ENCODE measurements at regions not wholly inside any gene's neighbourhood (a gene's known extent, or its start where the extent isn't known, plus 50 kb on each side); places are given as distances from the start of the nearest gene placed in this dataset.
"Not testable (repeated sequence)": the region's sequence is repeated elsewhere in the genome, so short reads cannot be mapped to it uniquely, and the experiment has no call there.

DNA sequence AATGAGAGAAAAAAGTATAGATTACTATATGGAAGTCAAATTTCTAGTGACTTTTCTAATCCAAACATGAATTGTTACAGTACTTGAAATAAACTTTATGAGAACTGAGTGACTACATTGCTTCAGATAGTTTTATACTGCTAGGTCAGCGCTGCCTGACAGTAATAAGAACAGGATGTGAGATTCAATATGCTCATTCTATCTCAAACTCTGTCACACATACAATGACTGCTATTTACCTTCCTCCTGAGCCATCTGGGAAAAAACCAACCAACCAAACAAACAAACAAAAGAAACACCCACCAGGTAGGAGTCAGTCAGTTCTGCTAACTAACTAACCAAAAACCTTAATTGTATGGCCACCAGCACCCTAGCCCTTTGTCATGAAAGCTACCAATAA lies 89.0 kb upstream of the NOTCH2NLA start:
- not testable (repeated sequence) for DNase-seq

DNA sequence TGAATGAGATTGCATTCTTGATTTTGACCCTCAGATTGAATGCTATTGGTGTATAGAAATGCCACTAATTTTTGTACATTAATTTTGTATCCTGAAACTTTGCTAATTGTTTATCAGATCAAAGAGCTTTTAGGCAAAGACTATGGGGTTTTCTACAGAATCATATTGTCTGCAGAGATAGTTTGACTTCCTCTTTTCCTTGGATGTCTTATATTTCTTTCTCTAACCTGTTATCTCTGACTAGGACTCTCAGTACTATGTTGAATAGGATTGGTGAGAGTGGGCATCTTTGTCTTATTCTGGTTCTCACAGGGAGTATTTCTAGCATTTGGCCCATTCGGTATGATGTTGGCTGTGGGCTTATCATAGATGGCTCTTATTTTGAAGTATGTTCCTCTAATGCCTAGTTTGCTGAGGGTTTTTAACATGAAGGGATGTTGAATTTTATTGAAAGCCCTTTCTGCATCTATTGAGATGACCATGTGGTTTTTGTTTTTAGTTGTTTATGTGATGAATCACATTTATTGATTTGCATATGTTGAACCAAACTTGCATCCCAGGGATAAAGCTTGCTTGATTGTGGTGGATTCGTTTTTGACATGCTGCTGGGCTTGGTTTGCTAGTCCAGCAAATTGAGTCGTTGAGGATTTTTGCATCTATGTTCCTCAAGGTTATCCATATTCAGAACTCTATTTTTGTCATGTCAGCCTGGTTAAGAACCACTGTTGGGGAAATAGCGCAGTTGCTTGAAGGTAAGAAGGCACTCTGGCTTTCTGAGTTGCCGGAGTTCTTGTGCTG lies 85.8 kb upstream of the NOTCH2NLA start:
- not testable (repeated sequence) for DNase-seq

DNA sequence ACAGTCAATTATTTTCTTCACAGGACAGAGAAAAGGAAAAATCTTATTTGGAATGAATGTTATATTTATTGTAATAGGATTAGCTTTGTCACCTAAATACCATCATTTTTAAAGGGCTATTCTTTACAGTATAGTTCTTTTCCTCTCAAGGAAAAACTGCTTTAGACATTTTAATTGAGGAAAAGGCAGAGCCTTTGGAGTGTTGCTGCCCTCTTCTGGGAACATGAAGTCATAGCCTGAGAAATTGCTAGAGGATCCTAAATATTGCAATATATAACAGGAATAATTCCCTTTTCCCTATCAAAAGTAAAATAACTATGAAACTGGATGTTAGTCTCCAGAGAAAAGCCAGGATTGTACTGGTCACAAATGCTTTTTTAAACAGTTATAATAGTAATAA lies 81.8 kb upstream of the NOTCH2NLA start:
- not testable (repeated sequence) for DNase-seq

DNA sequence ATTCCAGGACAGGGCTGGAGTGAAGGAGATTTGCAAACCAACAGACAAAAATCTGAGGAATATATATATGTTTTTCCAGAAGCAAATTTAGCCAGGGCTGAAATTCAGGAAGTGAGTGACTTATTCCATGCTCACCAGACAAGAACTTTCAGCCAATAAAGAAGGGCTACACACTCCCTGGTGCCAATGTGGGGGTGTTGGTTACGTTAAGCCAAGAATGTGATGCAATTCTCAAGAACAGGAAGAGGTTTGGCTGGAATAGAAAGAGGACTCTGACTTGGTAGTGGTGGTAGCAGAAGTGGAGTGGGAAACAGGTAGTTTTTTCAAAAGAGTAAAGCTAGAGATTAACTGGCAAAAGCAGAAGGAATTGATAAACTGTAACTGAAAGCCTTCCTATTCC lies 80.6 kb upstream of the NOTCH2NLA start:
- not testable (repeated sequence) for DNase-seq

DNA sequence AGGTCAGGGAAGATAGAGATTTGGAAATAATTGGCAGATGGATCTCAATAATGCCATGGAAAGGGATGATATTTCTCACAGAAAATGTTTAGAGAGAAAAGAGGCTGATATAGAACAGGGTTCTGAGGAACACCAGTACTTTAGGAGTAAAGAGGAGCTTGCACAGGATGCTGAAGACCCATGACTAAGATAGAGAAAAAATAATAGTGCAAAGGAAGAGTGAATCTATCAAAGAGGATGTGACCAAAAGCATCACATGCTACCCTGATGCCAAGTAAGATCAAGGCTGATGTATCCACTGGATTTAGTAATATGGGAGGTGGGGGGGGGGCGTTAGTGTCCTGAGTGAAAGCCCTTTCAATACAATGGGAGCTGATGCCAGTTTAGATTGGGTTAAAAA lies 80.1 kb upstream of the NOTCH2NLA start:
- not testable (repeated sequence) for DNase-seq

DNA sequence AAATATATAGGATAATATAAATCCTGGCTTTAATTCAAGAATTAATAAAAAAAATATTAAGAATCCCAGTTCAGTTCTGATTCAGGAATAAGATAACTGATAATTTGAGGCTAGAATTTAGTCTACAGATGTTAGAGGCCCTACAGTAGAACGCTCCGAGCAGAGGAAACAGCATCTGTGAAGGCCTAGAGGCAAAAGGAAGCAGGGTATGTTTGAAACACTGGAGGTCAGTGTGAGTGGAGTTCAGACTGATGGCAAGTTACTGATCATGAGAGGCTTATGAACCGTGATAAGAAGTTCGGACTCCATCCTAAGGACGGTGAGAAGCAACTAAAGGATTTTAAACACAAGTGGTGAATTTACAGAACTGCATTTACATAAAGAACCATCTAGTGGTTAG lies 79.3 kb upstream of the NOTCH2NLA start:
- not testable (repeated sequence) for DNase-seq

DNA sequence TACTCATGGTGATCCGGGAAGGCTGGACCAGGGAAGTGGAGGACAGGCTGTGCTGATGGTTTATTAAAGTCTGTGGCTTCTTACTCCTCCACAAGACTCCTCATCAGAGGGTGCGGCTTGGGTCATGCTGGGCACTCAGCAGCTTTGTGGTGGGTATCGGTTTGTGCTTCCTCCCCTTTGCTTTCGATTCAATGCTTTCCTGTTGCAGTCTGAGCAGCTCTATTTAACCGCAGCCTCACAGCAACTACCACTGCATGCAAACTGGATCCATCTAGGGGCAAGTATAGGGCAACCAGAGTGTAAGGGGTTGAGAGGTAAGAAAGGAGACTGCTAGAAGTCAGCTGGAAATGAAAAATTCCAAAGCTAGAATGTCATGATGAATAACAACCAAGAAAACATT lies 78.8 kb upstream of the NOTCH2NLA start:
- DNase-seq: not testable (repeated sequence)

DNA sequence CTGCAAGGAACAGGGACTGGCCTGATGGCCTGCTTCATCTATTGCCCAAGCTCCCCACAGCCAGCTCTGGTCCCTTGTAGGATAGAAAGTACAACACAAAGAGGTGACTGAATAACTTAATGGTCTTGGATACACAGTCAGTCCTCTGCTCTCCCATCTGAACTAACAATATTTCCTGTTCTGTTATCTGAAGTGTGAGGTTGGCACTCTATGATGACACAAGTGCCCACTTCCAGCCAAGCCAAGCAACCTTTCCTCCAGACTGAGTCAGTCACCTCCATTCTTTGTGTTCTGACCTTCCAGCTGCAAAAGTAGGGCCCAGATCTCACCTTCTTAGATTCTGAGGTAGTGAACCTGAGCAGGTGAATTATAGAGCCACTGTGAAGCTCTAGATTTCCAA lies 77.8 kb upstream of the NOTCH2NLA start:
- not testable (repeated sequence) for DNase-seq

DNA sequence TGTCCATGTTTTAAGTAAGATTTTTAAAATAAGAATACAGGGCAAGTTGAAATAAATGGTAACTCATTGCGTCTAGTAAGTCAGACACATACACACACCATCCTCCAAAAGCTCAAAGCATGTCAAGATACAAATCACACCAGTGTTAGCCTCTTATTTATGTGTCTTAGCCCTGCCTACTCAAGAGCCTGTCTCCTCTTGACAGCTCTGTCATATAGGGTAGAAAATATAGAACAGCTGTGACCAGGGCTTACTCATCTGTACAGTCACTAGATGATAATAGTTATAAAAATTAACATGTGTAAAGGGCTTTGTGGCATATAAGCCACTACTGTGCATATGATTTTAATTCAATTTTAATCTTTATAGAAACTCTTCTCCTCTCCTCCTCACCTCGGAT lies 76.6 kb upstream of the NOTCH2NLA start:
- not testable (repeated sequence) for DNase-seq

DNA sequence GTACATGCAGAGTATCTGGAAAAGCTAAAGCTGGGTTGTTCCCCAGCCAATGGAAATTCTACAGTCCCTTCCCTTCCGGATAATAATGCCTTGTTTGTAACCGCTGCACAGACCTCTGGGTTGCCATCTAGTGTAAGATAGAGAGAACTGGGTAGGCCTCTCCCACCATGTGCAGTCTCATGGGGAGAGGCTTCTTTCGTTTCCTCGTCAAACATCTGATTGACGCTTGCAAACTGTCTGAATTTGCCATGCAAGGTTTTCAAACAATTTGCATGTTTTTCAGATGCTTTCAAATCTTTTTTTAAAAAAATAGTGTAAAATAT lies 69.7 kb upstream of the NOTCH2NLA start:
- not testable (repeated sequence) for DNase-seq

DNA sequence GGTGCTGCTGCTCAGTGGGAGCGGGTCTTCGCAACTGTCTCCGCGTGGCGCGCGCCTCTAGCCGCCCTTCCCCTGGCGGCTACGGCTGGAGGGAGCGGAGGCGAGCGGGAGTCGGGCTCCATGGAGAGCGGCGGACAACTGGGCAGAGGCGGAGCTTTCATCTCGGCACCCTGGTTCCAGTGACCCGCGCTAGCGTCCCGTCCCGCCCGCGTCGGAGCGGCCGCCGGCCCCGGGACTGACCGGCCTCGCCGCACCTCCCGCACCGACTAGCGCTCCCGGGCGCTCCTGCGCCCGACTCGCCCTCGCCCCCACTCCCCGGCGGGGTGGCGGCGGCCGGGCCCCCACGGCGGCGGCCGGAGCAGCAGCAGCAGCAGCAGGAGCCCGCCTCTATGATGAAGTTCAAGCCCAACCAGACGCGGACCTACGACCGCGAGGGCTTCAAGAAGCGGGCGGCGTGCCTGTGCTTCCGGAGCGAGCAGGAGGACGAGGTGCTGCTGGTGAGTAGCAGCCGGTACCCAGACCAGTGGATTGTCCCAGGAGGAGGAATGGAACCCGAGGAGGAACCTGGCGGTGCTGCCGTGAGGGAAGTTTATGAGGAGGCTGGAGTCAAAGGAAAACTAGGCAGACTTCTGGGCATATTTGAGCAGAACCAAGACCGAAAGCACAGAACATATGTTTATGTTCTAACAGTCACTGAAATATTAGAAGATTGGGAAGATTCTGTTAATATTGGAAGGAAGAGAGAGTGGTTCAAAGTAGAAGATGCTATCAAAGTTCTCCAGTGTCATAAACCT lies 69.2 kb upstream of the NOTCH2NLA start:
- DNase-seq: not testable (repeated sequence)

DNA sequence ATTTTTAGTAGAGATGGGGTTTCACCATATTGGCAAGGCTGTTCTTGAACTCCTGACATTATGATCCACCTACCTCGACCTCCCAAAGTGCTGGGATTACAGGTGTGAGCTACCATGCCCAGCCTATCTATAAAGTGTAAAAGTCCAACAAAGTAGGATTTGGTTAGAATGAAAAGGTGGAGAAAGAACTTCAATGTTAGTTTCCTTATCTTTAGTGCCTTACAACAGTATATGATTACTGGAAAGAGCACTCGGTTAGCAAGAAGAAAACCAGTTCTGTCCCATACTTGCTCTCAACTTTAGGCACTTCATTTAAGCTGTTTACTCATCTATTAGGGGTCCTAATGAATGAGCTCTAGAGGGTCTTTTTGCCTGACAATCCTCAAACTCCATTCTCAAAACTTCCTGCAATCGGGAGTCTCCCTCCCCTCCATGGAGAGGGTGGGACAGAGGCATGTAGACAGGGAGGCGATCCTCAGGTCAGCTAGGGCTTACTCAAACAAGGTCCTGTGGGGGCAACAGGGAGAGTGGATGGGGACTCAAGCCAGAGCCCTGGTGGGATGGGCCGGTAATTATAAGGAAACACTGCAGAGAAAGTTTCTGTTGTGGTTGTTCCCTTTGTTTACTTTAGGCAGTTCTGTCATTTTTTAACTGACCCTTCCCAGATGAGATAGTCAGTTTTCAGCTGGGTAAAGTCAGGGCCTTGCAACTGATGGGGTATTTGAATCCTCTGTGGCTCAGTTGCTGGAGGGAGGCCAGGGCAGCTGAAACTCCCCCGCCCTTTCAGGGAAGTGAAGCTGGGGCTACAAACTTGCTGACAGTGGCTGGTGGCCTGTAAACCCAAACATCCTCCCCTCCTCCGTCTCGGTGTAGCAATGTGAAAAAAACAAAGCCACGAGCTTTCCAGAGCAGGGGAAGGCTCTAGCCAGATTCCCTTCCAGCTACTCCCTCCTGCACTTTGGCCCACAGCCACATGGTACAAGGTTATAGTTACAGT lies 64.4 kb upstream of the NOTCH2NLA start:
- not testable (repeated sequence) for DNase-seq

DNA sequence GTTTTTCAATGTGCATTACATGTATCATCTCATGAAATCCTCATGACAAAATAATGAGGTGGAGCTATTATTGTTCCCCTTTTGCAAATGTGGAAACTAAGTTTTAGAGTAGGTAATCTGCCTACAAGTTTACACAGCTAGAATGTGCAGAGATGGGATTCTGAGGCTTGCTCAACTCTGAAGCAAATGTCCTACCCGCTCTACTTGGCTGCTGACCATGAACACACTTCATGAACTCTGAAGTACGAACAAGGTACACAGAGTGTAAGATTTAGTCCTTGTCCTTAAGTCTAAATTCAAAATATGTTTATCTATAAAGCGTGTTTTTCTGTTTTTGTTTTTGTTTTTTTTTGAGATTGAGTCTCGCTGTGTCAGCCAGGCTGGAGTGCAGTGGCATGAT lies 63.6 kb upstream of the NOTCH2NLA start:
- not testable (repeated sequence) for DNase-seq

DNA sequence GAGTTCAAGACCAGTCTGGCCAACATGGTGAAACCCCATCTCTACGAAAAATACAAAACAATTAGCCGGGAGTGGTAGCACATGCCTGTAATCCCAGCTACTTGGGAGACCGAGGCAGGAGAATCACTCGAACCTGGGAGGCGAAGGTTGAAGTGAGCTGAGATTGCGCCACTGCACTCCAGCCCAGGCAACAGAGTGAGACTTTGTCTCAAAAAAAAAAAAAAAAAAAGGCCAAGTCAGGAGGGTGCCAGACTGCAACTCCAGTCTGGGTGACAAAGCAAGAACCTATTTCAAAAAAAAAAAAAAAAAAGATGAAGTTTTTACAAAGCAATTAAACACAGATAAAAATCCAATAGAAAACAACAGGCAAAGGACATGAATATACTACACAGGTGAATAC lies 59.1 kb upstream of the NOTCH2NLA start:
- DNase-seq: not testable (repeated sequence)

DNA sequence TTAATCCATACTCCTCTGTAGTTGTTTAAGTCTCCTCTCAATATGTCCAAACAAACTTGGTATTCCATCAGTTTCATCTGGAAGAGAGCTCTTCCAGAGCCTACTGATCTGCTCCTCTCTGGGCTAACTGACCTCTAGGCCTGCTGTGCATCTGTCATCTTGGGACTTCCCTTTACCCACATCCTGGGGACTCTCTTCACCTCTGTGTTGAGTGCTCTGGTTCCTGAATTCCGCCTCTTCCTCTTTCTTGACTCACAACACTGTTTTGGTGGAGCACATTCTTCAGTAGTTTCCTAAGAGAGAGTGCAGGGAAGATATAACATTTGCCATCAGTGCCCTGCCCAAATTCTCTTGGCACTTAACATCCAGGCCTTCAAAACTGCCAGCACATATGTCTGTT lies 55.9 kb upstream of the NOTCH2NLA start:
- DNase-seq: not testable (repeated sequence)

DNA sequence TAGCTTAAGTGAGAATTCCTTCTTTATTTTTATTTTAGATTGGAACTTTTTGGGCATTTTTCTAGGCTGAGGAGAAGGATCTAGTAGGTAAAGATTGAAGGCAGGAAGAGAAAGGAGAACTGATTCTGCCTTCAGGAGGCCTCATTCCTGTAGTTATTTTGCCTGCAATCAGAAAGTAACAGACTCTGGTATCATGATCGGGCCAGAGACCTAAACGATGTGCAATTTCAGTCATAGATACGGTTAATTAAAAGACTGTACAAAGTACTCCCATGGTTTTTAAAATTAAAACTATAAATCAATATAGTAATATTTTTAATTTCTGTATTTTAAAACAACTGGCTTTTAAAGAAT lies 54.7 kb upstream of the NOTCH2NLA start:
- not testable (repeated sequence) for DNase-seq

DNA sequence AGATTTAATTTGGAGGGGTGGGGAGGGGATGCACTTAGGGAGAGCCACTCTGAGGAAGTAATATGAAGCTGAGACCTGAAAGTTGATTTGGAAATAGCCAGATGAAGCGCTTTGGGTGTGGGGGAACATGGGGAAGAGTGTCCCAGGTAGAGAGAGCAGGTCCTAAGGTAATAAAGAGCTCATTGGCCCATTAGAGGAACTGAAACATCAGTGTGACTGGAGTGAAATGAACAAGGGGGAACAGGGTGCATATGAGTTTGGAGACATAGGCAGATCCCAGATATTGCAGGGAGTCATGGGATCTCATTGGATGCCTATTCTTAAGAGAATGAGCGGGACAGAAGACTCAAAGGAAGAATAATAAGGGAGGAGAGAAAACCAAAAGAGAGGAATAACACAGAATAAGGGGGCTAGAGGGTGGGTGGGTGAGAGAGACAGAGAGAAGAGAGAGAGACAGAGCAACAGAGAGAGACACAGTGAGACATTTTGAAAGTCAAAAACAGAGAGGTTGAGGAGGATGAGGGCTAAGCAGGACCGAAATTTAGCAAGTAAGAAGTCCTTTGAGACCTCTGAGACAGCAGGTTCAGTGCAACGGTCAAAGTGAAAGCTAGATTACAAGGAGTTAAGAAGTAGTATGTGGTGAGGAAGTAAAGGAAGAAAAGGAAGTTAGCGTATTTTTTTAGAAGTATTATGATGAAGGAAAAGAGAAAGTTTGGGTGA lies 54.1 kb upstream of the NOTCH2NLA start:
- not testable (repeated sequence) for DNase-seq

DNA sequence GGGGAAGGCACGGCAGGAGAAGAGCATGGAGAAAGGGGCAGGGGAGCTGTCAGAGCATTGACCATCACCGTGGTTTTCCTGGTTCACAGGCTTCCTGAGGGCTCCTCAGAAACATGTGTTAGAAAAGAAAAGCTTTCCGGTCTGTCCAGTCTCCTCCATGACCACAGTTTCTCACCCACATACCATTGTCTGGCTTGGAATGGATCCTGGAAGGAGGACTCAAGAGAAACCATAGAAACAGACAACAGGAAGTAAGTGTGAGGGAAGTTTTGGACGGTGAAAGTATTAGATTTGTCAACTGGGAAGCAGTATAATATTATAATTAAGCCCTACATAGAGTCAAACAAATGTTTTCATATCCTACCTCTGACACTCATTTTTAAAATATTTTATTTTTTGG lies 52.7 kb upstream of the NOTCH2NLA start:
- DNase-seq: not testable (repeated sequence)

DNA sequence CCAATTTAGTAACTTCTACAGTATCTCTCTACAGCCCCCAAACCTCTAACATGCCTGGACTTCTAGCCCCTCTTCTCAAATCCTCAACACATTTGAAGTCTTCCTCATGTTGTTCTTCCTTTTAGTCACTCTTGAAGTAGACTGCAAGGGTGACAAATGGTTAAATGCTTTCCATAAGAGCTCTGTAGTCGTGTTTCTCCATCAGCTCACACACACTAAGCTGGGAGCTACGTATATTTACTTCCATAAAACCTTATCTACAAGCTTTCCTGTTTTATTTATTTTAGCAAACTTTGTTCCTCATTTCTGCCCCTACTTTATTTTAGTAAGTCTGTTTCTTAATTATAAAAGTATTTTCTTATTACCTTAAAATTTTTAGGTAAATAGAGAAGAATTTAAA lies 49.9 kb upstream of the NOTCH2NLA start:
- DNase-seq: not testable (repeated sequence)

Data from femur (tissue), 1 donor.